Stimulated activated CD8-positive, alpha-beta memory T cell treated with anti-CD3 and anti-CD28 coated beads, Interleukin-7, amount 100 ng/mL, for 4 hours (primary cell): ENCODE measurements at regions not wholly inside any gene's neighbourhood (a gene's known extent, or its start where the extent isn't known, plus 50 kb on each side); places are given as distances from the start of the nearest gene placed in this dataset.

Source experiments
- DNase-seq, 2 donors: peaks; one replicate each; pipeline ENCODE4 v3.0.0-alpha.2; 2020; ENCODE audit warnings: low read depth in 2 of 2

DNA sequence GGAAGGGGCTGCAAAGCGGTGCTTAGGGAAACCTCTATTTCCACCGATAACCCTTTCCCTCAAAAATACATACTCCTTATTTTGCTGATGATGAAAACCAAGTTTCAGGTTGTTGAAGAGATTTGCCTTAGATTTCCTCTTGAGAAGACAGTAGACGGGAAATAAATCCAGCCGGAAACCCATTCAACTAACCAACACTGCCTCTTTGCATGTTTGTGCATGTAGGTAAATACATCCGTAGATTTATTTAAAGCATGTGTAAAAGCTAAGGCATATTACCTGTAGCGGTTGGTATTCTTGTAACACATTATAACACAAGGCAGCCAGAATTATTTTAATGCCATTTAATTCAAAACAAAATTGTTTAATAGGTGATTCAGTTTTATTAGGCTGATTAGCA is 136.3 kb upstream of the SLC22A23 start:
- no peak for DNase-seq

- no peak for DNase-seq
Measured at GRCh38 chr6:3592371-3592941, 135.6 kb upstream of the SLC22A23 start.

DNA sequence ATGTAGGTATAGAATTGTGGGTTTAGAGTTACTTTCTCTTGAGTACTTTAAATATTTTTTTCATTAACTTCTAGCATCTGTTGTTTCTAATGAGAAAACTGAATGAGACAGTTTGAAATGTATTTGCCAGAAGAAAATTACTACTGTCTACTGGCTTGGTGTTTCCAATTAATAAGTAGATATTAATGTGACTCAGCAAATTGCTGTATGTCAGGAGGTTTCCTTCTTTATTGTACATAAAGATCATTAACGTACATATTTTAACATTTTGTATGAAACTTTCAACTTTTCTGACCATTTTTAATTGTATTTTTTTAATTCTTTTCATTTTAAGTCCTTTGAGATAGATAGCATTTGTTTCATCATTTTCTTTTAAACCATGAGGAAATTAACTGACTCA is 135.1 kb upstream of the SLC22A23 start:
- no peak for DNase-seq

GRCh38 chr6:3587660-3588059 is 130.8 kb upstream of the SLC22A23 start:
- no peak for DNase-seq

DNA sequence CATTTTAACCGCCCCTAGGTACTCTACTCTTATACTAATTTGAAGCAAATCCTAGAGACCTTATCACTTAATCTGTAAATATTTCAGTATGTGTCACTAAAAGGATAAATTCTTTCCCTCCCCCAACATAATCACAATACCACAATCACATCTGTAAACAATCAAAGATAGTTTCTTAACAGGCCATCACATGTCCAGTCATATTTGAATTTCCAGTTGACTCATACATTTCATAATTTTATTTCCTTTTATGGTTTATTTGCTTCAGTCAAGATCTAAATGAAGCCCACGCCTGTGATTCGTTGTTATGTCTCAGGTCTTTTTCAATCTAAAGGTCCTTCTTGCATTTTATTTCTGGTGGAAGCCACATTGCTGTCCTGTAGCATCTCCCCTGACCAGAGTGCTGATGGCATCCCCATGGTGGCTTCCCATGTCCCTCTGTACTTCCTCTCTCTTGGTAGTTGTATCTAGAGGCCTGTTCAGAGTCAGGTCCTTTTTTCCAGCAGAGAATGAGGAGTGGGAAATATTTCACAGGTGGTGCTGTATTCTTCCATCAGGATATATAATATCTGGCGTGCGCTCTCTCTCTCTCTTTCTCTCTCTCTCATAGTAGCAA is 128.6 kb upstream of the SLC22A23 start:
- no peak for DNase-seq

DNA sequence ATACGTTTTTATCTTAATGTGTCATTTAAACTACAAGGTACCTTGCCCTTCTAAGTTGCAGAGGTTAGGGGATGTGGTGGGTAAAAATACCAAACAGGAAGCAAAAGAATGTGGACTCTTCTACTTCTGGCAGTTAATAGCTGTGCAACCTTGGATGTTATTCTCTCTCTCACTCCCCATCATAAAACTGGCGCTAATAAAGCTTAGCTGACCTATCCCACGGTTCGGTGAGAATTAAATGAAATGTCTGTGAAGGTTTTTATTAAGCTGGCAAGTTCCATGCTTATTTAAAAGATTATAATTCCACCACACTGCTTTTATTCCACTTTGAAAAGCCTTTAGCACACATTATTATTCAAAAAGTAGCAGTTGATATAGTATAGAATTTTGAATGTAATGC is 127.8 kb upstream of the SLC22A23 start:
- DNase-seq, result no peak

DNA sequence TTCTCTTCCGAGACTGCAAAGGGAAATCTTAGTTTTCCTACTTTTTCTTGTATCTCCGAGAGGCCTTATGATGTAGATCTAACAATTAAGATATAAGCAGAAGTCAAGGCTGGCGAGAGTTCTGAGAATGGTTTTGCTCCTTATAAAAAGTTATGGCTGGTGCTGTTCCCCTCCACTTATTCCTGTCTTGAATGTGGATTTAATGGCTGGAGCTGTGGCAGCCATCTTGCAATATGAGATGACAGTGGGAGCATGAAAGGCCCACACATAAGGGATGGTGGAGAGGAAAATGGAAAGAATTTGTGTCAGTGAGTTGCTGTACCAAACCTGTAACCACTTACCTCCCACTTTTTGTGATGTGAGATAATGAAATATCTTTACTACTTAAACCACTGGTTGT is 124.6 kb upstream of the SLC22A23 start:
- DNase-seq, result no peak

GRCh38 chr6:3579652-3580175 is 122.9 kb upstream of the SLC22A23 start:
- no peak for DNase-seq

GRCh38 chr6:3578981-3579380 is 122.1 kb upstream of the SLC22A23 start:
- no peak for DNase-seq

GRCh38 chr6:3577517-3577916 is 120.7 kb upstream of the SLC22A23 start:
- no peak for DNase-seq

- DNase-seq, result no peak
Measured at GRCh38 chr6:3575701-3576100, 118.9 kb upstream of the SLC22A23 start.

DNA sequence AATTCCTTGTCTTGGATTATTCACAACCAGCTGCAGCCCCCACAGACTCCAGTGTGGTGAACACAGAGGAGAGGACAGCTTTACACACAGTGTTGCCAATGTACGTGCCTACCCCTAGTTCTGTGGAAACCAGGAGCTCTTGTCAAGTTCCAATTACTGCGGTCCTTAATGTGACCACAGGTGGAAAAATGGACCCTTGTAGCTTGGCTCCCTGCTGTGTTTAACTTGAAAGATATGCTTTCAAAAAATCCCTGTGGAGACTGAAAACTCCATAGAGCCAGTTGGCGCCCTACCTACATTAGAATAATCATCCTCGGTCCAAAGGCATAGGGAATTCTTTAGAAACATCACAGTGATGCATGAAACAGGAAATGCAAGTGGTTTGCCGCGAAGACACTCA is 118.3 kb upstream of the SLC22A23 start:
- DNase-seq, result no peak

GRCh38 chr6:3573670-3574069 is 116.8 kb upstream of the SLC22A23 start:
- DNase-seq, result no peak

GRCh38 chr6:3571836-3572235 is 115.0 kb upstream of the SLC22A23 start:
- no peak for DNase-seq

DNA sequence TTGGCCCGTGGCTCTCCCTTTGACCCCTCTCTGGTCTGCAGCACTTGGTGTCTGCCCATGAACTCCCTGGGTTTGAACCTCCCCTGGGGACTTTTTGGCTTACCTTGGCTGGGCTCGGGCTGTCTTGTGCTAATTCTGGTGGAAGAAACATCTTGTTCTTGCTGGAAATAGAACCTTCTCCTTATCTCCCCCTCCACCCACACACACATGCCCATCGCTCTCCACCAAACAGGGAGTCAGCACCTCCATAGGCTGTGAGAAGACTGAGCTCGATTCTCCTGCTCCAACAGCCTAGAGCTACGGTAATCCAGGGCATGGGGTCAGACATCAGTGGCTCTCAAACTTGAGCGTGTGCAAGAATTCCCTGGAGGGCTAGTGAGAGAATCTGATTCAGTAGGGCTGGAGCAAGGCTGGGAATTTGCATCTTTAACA is 114.4 kb upstream of the SLC22A23 start:
- no peak for DNase-seq

DNA sequence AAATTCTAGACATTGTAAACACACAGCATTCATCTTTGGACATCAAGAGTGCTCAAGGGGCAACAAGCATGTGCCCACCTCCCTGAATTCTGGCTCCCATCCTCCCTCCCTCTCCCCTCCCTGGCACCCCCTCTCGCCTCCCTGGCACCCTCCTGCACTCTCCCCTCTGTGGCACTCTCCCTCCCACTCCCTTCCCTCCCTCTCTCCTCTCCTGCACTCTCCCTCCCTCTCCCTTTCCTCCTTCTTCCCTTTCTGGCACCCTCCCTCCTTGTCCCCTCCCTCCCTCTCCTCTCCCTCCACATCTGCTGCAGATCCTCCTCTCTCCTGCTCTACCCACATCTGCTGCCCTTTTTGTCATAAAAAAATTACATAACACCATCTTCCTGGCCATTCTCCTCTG is 113.0 kb upstream of the SLC22A23 start:
- no peak for DNase-seq

GRCh38 chr6:3568396-3569082 is 111.7 kb upstream of the SLC22A23 start:
- no peak for DNase-seq

- DNase-seq, result no peak
Measured at GRCh38 chr6:3566812-3567211, 110.0 kb upstream of the SLC22A23 start.

DNA sequence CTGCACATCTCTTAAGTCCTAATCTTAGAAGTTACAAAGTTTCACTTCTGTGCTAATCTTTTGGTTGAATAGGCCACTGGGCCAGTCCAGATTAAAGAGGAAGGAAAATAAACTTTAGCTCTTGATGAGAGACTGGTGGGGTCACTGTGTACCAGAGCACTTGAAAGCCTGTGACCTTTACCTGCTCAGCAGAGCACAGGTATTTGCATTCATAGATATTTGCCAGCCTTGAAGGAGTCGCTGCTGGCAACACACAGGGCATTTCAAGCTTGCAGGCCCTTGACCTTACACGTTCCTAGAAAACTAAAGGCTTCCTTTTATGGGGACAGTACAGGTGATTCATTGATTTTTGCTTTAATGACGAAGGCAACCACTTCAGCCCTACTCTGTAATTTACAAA is 108.4 kb upstream of the SLC22A23 start:
- DNase-seq, result no peak

GRCh38 chr6:3561725-3562124 is 104.9 kb upstream of the SLC22A23 start:
- DNase-seq, result no peak

GRCh38 chr6:3560211-3560610 is 103.4 kb upstream of the SLC22A23 start:
- DNase-seq, result no peak

GRCh38 chr6:3559561-3559960 is 102.7 kb upstream of the SLC22A23 start:
- DNase-seq, result no peak

DNA sequence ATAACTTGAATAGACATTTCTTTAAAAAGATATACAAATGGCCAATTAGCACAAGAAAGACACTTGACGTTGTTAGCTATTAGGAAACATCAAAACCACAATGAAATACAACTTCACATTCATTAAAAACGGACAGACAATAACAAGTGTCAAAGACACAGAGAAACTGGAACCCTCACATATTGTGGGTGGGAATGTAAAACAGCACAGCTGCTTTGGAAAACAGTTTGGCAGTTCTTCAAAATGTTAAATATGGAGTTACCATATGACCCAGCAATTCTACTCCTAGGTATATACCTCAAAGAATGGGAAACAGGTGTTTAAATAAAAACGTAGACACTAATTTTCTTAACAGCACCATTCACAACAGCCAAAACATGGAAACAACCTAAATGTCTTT is 100.5 kb upstream of the SLC22A23 start:
- no peak for DNase-seq
